Stimulated activated CD8-positive, alpha-beta memory T cell treated with anti-CD3 and anti-CD28 coated beads, Interleukin-7, amount 100 ng/mL, for 1 hour (primary cell): ENCODE measurements at regions not wholly inside any gene's neighbourhood (a gene's known extent, or its start where the extent isn't known, plus 50 kb on each side); places are given as distances from the start of the nearest gene placed in this dataset.

Experiments
- DNase-seq, 2 donors: peaks; one replicate each; pipeline ENCODE4 v3.0.0-alpha.2; 2020; ENCODE audit warnings: low read depth in 2 of 2

- no peak for DNase-seq
Observed at GRCh38 chr6:98532004-98532403, 302.4 kb upstream of the POU3F2 start.

- DNase-seq, result no peak
Observed at GRCh38 chr6:98539741-98540140, 294.6 kb upstream of the POU3F2 start.

- DNase-seq, result no peak
Observed at GRCh38 chr6:98546376-98546775, 288.0 kb upstream of the POU3F2 start.

GRCh38 chr6:98547151-98547550 is 287.2 kb upstream of the POU3F2 start:
- no peak for DNase-seq

GRCh38 chr6:98547634-98548033 is 286.7 kb upstream of the POU3F2 start:
- no peak for DNase-seq

- DNase-seq, result no peak
Observed at GRCh38 chr6:98548301-98548700, 286.1 kb upstream of the POU3F2 start.

- no peak for DNase-seq
Observed at GRCh38 chr6:98560418-98560817, 274.0 kb upstream of the POU3F2 start.

- DNase-seq, result no peak
Observed at GRCh38 chr6:98560841-98561240, 273.5 kb upstream of the POU3F2 start.

GRCh38 chr6:98566126-98566525 is 268.2 kb upstream of the POU3F2 start:
- no peak for DNase-seq

GRCh38 chr6:98572579-98572978 is 261.8 kb upstream of the POU3F2 start:
- DNase-seq, result no peak

- DNase-seq, result no peak
Observed at GRCh38 chr6:98574984-98575383, 259.4 kb upstream of the POU3F2 start.

GRCh38 chr6:98576791-98577190 is 257.6 kb upstream of the POU3F2 start:
- DNase-seq, result no peak

GRCh38 chr6:98578016-98578415 is 256.4 kb upstream of the POU3F2 start:
- DNase-seq, result no peak

- no peak for DNase-seq
Observed at GRCh38 chr6:98579079-98579478, 255.3 kb upstream of the POU3F2 start.

- no peak for DNase-seq
Observed at GRCh38 chr6:98579941-98580340, 254.4 kb upstream of the POU3F2 start.

GRCh38 chr6:98581705-98582104 is 252.7 kb upstream of the POU3F2 start:
- no peak for DNase-seq

- DNase-seq, result no peak
Observed at GRCh38 chr6:98583506-98583905, 250.9 kb upstream of the POU3F2 start.

GRCh38 chr6:98586163-98586562 is 248.2 kb upstream of the POU3F2 start:
- no peak for DNase-seq

GRCh38 chr6:98587555-98587954 is 246.8 kb upstream of the POU3F2 start:
- DNase-seq, result no peak

- no peak for DNase-seq
Observed at GRCh38 chr6:98589536-98589935, 244.8 kb upstream of the POU3F2 start.

GRCh38 chr6:98590136-98590681 is 244.2 kb upstream of the POU3F2 start:
- no peak for DNase-seq

- DNase-seq, result no peak
Observed at GRCh38 chr6:98590997-98591396, 243.4 kb upstream of the POU3F2 start.

- DNase-seq, result no peak
Observed at GRCh38 chr6:98593676-98594075, 240.7 kb upstream of the POU3F2 start.

- DNase-seq, result no peak
Observed at GRCh38 chr6:98601716-98602115, 232.7 kb upstream of the POU3F2 start.

GRCh38 chr6:98605705-98606104 is 228.7 kb upstream of the POU3F2 start:
- no peak for DNase-seq
